ENCODE measurements at regions not wholly inside any gene's neighbourhood (a gene's known extent, or its start where the extent isn't known, plus 50 kb on each side); places are given as distances from the start of the nearest gene placed in this dataset.

DNA sequence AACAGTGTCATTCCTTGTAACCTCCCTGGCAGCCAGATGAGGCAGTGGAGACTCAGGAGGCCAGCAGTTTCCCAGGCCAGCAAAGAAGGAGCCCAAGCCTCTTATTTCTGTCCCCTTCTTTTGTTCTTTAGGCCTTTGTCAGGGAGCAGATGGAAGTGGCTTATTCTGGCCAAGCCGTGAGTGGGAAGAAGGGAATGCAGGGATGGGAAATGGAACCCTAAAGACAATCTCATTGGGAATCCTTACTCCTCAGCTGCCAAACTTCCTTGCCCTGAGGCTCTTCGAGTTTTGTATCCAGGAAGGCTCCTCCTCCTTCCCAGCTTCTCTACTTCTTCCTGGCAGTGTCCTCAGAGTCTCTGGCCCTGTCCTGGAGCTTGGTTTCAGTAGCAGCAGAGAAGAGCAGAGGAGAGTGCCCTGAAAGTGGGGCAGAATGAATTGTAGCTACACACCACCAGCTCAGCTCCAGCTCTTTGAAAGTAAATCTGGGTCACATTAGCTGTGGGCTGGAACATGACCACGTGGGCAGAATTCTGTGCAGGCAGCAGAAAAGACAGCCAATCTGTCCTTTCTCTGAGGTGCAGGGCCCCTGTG is 63.9 kb downstream of the NDUFS5 start:
- H3K36me3 ChIP-seq (ENCODE audit: control insufficient read depth, insufficient read depth, low read length) = no peaks in the 10 kb centered on the region
- DNase-seq (ENCODE audit: extremely low read depth, insufficient read length) = no peak
- no peak for TF ChIP-seq CTCF (IDR thresholded peaks at IDR 0.05; ENCODE audit: insufficient read depth, low read length, poor library complexity, severe bottlenecking)
- no peaks in the 10 kb centered on the region for H3K27me3 ChIP-seq (replicated peaks; ENCODE audit: control insufficient read depth, insufficient read depth, low read length)
- H3K4me3 ChIP-seq (replicated peaks; ENCODE audit: low read depth, low read length) = no peak overlapping the region

GRCh38 chr1:39090757-39091380 is 64.7 kb downstream of the NDUFS5 start:
- Histone ChIP-seq H3K4me3 (replicated peaks; ENCODE audit: low read depth, low read length) (no peak overlapping the region), H3K36me3 (ENCODE audit: control insufficient read depth, insufficient read depth, low read length) (no peaks in the 10 kb centered on the region), H3K27me3 (replicated peaks; ENCODE audit: control insufficient read depth, insufficient read depth, low read length) (no peaks in the 10 kb centered on the region)
- no peak for TF ChIP-seq CTCF (IDR thresholded peaks at IDR 0.05; ENCODE audit: insufficient read depth, low read length, poor library complexity, severe bottlenecking)
- DNase-seq (ENCODE audit: extremely low read depth, insufficient read length) = no peak

GRCh38 chr1:39091845-39092645 is 65.9 kb downstream of the NDUFS5 start:
- no peak for DNase-seq (ENCODE audit: extremely low read depth, insufficient read length)
- Histone ChIP-seq H3K27me3 (replicated peaks; ENCODE audit: control insufficient read depth, insufficient read depth, low read length) (no peaks in the 10 kb centered on the region), H3K4me3 (replicated peaks; ENCODE audit: low read depth, low read length) (no peak overlapping the region), H3K36me3 (ENCODE audit: control insufficient read depth, insufficient read depth, low read length) (no peaks in the 10 kb centered on the region)
- TF ChIP-seq CTCF (IDR thresholded peaks at IDR 0.05; ENCODE audit: insufficient read depth, low read length, poor library complexity, severe bottlenecking) = peak; percentile 51

DNA sequence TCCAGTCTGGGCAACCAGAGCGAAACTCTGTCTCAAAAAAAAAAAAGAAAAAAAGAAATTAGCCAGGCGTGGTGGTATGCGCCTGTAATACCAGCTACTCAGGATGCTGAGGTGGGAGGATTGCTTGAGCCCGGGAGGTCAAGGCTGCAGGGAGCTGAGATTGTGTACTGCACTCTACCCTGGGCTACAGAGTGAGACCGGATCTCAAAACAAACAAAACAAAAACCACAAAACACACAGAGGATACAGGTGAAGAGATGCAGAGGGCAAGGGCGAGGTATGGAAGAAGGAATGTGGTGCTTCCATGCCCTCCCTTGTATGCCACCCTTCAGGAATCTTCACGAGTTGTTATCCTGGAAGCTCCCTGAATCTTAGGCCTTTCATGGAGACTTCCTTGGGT is 68.5 kb downstream of the NDUFS5 start:
- H3K4me3 ChIP-seq (replicated peaks; ENCODE audit: low read depth, low read length) = no peak overlapping the region

GRCh38 chr1:39098546-39099250 is 72.5 kb downstream of the NDUFS5 start:
- DNase-seq (ENCODE audit: extremely low read depth, insufficient read length) = peak; percentile 35
- Histone ChIP-seq H3K4me3 (replicated peaks; ENCODE audit: low read depth, low read length) (no peak overlapping the region), H3K36me3 (ENCODE audit: control insufficient read depth, insufficient read depth, low read length) (no peaks in the 10 kb centered on the region), H3K27me3 (replicated peaks; ENCODE audit: control insufficient read depth, insufficient read depth, low read length) (no peaks in the 10 kb centered on the region)
- peak; percentile 78 for TF ChIP-seq CTCF (IDR thresholded peaks at IDR 0.05; ENCODE audit: insufficient read depth, low read length, poor library complexity, severe bottlenecking)

More for the DNA sequence above, 68.5 kb downstream of the NDUFS5 start:
- H3K27me3 ChIP-seq (replicated peaks; ENCODE audit: control insufficient read depth, insufficient read depth, low read length) = no peaks in the 10 kb centered on the region
- TF ChIP-seq CTCF (IDR thresholded peaks at IDR 0.05; ENCODE audit: insufficient read depth, low read length, poor library complexity, severe bottlenecking) = no peak
- H3K36me3 ChIP-seq (ENCODE audit: control insufficient read depth, insufficient read depth, low read length) = no peaks in the 10 kb centered on the region
- DNase-seq (ENCODE audit: extremely low read depth, insufficient read length) = no peak

Measured in GM06990 (cell line).